ENCODE measurements at regions not wholly inside any gene's neighbourhood (a gene's known extent, or its start where the extent isn't known, plus 50 kb on each side); places are given as distances from the start of the nearest gene placed in this dataset.
"Not testable (repeated sequence)": the region's sequence is repeated elsewhere in the genome, so short reads cannot be mapped to it uniquely, and the experiment has no call there.

DNA sequence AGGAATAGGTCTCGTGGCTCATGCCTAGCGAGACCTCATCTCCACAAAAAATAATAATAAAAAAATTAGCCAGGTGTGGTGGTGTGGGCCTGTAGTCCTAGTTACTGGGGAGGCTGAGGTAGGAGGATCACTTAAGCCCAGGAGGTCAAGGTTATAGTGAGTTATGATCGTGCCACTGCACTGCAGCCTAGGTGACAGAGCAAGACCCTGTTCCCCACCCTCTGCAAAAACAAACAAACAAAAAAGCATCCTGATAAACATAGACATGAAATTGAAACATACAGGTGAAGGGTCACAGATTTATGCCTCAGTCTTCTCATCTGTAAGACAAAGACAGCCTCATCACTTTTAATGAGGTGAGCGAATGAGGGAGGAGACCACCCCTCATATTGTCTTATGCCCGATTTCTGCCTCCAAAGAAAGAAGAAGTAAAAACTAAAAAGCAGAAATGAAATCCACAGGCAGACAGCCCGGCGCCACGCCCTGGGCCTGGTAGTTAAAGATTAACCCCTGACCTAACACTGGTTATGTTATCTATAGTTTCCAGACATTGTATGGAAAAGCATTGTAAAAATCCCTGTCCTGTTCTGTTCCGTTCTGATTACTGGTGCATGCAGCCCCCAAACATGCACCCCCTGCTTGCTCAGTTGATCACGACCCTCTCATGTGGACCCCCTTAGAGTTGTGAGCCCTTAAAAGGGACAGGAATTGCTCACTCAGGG lies 138.5 kb downstream of the OR2B2 start:
- not testable (repeated sequence) for H3K4me3 ChIP-seq, H3K27me3 ChIP-seq, H3K4me1 ChIP-seq, H3K9me3 ChIP-seq, H3K36me3 ChIP-seq
- peak overlapping the region; percentile 78 for H3K27ac ChIP-seq
- intact Hi-C loops (cut with DNase I) = loop anchor here (5.0 kb wide), 1 partner anchor 124 kb away; no protein-coding TSS in a partner anchor
- peak; percentile 83 for DNase-seq
- peak overlapping the region in 1 of 2 donors; percentile 67 for H3K9ac ChIP-seq (ENCODE audit: low read depth in 2 of 2, low read length in 2 of 2)

DNA sequence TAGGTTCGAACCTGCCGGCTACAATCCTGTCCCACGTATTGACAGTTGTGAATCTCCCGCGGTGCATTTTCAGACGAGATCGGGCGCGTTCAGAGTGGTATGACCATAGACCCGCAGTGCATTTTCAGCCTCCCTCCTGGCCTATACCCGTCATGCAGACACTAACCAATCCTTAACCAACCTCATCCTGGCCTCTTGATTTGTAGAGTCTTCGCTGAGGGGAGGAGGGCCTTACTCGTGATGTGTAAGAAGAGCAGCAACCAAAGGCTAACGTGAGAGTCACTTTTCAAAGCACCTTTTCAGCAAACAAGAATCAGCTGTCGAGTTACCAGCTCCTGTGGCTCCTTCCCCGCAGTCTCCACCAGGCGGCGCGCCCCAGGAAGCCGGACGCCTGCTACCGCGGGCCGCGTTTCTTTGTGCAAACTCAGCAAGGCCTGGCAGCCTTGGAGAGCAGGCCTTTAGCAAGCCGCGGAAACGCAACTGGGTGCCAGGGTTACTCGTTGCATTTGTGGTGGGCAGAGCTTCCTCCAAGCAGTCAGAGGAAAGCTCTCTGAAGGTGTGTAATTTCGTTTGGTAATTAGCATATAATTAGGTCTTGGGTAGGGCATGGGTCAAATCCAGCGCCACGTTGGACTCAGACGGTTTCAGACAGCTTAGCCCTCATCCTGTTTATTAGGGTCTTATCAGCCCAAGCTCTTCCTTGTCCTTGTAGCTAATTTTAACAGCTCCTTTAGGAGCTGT lies 139.8 kb downstream of the OR2B2 start:
- Histone ChIP-seq H3K9ac (ENCODE audit: low read depth in 2 of 2, low read length in 2 of 2) (peak overlapping the region; percentile 61 to 80), H3K36me3 (no peaks in the 10 kb centered on the region), H3K4me1 (no peaks in the 10 kb centered on the region), H3K27ac (peak overlapping the region; percentile 28), H3K27me3 (no peaks in the 10 kb centered on the region), H3K9me3 (no peaks in the 10 kb centered on the region), H3K4me3 (no peak overlapping the region)
- peak; percentile 91 for DNase-seq
- intact Hi-C loops (cut with DNase I) = loop anchor here (5.0 kb wide), 1 partner anchor 125 kb away; no protein-coding TSS in a partner anchor
- TF ChIP-seq, protein P1, sequence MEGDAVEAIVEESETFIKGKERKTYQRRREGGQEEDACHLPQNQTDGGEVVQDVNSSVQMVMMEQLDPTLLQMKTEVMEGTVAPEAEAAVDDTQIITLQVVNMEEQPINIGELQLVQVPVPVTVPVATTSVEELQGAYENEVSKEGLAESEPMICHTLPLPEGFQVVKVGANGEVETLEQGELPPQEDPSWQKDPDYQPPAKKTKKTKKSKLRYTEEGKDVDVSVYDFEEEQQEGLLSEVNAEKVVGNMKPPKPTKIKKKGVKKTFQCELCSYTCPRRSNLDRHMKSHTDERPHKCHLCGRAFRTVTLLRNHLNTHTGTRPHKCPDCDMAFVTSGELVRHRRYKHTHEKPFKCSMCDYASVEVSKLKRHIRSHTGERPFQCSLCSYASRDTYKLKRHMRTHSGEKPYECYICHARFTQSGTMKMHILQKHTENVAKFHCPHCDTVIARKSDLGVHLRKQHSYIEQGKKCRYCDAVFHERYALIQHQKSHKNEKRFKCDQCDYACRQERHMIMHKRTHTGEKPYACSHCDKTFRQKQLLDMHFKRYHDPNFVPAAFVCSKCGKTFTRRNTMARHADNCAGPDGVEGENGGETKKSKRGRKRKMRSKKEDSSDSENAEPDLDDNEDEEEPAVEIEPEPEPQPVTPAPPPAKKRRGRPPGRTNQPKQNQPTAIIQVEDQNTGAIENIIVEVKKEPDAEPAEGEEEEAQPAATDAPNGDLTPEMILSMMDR (IDR thresholded peaks at IDR 0.05) = peak; percentile 92

DNA sequence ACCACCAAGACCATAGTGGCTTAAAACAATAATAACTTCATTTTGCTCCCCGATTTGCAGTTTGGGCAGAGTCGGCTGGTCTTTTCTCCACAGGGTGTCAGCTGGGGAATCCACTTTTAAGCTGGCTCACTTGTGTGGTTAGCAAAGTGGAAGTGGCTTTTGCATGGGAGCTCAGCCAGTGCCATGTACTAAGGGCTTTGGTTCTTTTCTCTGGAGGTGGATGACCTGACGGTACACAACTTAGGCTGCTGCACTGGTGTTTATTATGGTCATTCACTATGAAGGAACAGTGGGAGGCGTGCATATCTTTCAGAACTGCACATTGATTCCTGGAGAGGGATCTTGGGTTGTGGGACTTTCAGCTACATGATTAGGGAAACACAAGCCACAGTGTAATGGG lies 141.0 kb downstream of the OR2B2 start:
- Histone ChIP-seq H3K9ac (ENCODE audit: low read depth in 2 of 2, low read length in 2 of 2) (peak overlapping the region in 1 of 2 donors; percentile 19), H3K27ac (no peak overlapping the region), H3K27me3 (no peaks in the 10 kb centered on the region), H3K9me3 (no peaks in the 10 kb centered on the region), H3K4me1 (no peaks in the 10 kb centered on the region), H3K4me3 (no peak overlapping the region), H3K36me3 (no peaks in the 10 kb centered on the region)
- intact Hi-C loops (cut with DNase I) = loop anchor here (5.0 kb wide), 1 partner anchor 126 kb away; no protein-coding TSS in a partner anchor
- TF ChIP-seq, protein P1 (IDR thresholded peaks at IDR 0.05) = no peak
- no peak for DNase-seq

DNA sequence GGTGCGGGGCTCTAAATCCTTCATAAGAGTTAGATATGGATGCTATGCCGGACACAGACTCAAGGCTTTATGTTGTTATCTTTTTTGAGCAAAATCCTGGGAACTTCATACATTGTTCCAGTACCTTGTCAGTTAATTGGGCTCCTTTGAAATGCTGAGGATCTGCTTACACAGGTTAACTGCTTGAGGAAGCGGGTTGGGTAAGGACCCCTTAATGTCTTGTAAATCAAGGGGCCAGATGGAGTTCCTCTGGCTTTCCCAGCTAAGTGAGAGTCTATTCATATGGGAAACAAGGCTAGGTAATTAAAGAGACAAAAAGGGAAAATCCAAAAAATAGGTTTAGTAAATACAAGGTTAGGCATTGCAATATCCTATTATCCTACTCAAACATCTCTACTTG lies 141.5 kb downstream of the OR2B2 start:
- no peaks in the 10 kb centered on the region for H3K9me3 ChIP-seq
- H3K9ac ChIP-seq (ENCODE audit: low read depth in 2 of 2, low read length in 2 of 2) = no peak overlapping the region
- no peak overlapping the region for H3K27ac ChIP-seq
- TF ChIP-seq, protein P1 (IDR thresholded peaks at IDR 0.05) = no peak
- no peaks in the 10 kb centered on the region for H3K27me3 ChIP-seq
- H3K4me3 ChIP-seq = no peak overlapping the region
- H3K36me3 ChIP-seq = no peaks in the 10 kb centered on the region
- intact Hi-C loops (cut with DNase I) = loop anchor here (5.0 kb wide), 1 partner anchor 127 kb away; no protein-coding TSS in a partner anchor
- no peak for DNase-seq
- H3K4me1 ChIP-seq = no peaks in the 10 kb centered on the region

DNA sequence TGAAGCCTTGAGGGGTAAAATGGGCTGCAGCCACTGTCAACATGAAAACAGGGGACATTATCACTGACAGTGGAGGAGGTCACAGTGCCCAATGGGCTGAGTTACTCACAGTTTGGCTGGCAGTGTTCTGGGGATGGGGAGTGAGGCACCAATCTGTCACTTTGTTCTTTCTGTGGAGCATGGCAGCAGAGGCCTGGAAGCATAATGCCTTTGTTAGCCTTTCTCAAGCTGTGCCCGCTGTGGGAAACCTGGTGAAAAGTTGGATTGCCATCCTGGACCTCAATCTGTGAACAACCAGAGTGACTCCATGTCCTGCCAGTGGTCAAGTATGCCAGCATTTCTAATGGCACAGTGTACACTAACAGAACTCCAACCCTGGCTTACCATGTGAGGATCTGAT lies 143.6 kb downstream of the OR2B2 start:
- TF ChIP-seq, protein P1 (IDR thresholded peaks at IDR 0.05) = no peak
- Histone ChIP-seq H3K27ac (no peak overlapping the region), H3K4me3 (no peak overlapping the region), H3K9ac (ENCODE audit: low read depth in 2 of 2, low read length in 2 of 2) (no peak overlapping the region), H3K9me3 (no peaks in the 10 kb centered on the region), H3K4me1 (no peaks in the 10 kb centered on the region), H3K36me3 (no peaks in the 10 kb centered on the region), H3K27me3 (no peaks in the 10 kb centered on the region)
- DNase-seq = no peak
- intact Hi-C loops (cut with DNase I) = loop anchor here (10.0 kb wide), 1 partner anchor 454 kb away; the partner anchor contains the start of gene POM121L2
